HUES64 (cell line): ENCODE measurements at regions not wholly inside any gene's neighbourhood (a gene's known extent, or its start where the extent isn't known, plus 50 kb on each side); places are given as distances from the start of the nearest gene placed in this dataset.

Source experiments
- H3K27ac ChIP-seq: 2 replicates; pipeline ENCODE4 v1.7.0; 2013; ENCODE audit warnings: low read depth, low read length, inconsistent platforms
- H3K27me3 ChIP-seq: 2 replicates; pipeline ENCODE4 v1.6.1; 2013; ENCODE audit warnings: mild to moderate bottlenecking, low read length; ENCODE audit not compliant: insufficient read depth
- H3K36me3 ChIP-seq: 2 replicates; pipeline ENCODE4 v1.6.1; 2013; ENCODE audit warnings: mild to moderate bottlenecking, low read length; ENCODE audit not compliant: insufficient read depth
- H3K4me1 ChIP-seq: 2 replicates; pipeline ENCODE4 v1.6.1; 2013; ENCODE audit warnings: mild to moderate bottlenecking, low read length, moderate library complexity; ENCODE audit not compliant: insufficient read depth
- H3K4me3 ChIP-seq: 2 replicates; pipeline ENCODE4 v1.5.1; 2013; ENCODE audit warnings: mild to moderate bottlenecking, low read length, moderate library complexity
- H3K9ac ChIP-seq: 2 replicates; pipeline ENCODE4 v1.6.1; 2013; ENCODE audit warnings: mild to moderate bottlenecking, low read depth, low read length
- H3K9me3 ChIP-seq: 2 replicates; pipeline ENCODE4 v1.6.1; 2013; ENCODE audit warnings: low read depth, low read length; ENCODE audit not compliant: insufficient read depth
- WGBS: fragments of 150-250, 120-280 bp; methylation state at CpG from one replicate; pipeline ENCODE4 v1.1.7; 2013; ENCODE audit warnings: missing lambda C conversion rate; 5-methylcytosine and 5-hydroxymethylcytosine counted together

DNA sequence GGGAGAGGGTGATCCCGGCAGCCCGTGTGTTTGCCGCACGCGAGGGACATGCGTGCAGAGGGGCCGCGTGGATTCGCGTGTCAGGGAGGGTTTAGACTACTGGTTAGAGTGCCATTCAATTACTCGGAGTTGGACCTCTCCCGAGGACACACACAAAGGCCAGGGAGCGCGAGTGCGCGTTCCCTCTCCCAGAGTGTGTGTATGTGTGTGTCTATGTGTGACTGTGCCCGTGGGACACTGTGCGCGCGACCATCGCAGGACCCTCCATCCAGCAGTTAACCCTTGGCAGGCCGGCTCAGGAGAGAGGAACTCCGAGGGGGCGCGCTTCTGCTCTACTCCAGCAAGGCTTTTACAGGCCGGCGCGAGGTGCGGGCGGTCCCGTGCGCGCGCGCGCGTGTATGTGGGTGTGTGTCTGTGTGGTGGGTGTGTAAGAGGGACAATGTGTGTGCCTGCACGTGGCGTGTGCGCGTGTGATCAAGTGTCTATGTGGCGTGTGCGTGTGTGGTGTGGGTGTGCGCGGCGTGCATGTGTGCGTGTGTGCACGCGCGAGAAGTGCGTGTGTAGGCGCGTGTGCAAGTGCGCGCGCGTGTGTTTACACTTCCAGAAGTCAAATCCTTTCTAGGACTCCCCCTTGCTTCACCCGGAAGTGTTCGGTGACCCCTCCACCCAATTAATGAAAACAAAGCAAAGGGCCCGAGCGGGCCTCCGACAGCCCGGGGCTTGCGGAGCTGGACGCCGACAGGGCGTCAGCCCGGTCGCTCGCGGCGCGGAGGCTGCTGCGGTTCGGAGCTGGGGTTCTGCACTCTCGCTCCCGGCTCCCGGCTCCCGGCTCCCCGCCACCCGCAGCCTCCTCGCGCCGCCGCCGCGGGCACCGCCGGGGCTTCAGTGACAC is 75.3 kb upstream of the TBCA start:
- Histone ChIP-seq H3K9ac (no peak overlapping the region), H3K4me1 (peaks cover 39% of the 10 kb centered on the region), H3K27ac (no peak overlapping the region), H3K9me3 (no peaks in the 10 kb centered on the region), H3K4me3 (peak overlapping the region; percentile 51), H3K36me3 (no peaks in the 10 kb centered on the region), H3K27me3 (peaks cover 100% of the 10 kb centered on the region)
- WGBS, result 3% methylated on average over 89 of the region's 89 CpGs

DNA sequence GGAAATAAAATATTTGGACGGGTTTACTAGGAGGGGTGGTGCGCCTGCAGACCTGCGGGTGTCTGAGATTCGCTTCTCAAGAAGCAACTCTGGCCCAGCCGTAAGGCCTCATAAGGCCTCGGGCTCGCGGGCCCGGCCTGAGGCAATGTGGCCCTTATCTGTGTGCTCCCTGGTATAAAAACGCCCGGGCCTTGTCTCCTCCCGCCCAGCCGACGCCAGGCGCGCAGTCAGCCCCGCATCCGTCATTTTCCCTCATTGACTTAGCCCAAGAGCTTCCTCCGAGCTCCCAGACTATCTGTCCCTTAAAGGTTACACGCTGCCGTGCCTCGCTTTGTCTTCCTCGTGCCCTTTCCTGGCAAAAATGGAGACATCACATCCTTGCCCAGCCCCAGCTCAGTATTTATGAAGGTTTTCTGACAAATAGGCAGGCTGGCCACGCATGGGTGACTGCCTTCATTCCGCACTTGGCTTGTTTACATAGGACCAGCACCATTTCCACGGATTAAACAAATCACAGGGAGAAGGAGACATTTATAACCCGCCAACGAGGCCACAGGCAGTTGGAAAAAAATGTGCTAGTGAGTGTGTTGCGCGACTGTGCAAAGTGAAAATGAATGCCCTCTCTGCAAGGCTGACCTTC is 74.5 kb upstream of the TBCA start:
- Histone ChIP-seq H3K4me1 (peaks cover 43% of the 10 kb centered on the region), H3K36me3 (no peaks in the 10 kb centered on the region), H3K27ac (no peak overlapping the region), H3K9me3 (no peaks in the 10 kb centered on the region), H3K4me3 (no peak overlapping the region; the same call in 1 of the 2 replicates), H3K27me3 (peaks cover 100% of the 10 kb centered on the region), H3K9ac (no peak overlapping the region)
- WGBS, result 14% methylated on average over 30 of the region's 30 CpGs

DNA sequence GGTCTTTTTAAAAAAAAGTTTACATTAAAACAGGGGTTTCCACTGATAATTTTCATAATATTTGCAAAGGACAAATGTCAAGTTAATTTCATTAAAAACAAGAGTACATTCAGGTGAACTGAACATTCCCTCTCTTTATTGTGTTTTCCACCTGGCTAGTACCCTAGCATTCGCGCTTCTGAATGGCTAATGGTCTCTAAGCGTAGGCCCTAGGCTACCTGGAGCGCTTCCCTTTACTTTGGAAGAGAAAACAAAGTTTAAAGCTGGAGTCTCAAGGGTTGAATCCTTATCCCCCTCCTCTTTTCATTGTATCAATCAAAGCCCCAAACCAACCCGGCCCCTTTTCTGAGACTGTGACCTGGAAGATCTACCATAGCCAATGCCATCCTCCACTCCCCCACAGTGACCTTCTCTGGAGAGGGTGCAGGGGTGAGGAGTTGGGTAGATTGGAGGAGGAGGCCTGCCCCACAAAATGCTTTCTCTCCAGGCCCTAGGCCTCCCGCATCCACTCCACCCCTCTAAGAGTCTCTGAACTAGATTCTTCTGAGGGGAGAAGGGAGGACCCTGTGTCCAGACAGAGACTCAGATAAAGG is 73.3 kb upstream of the TBCA start:
- no peak overlapping the region for H3K4me3 ChIP-seq
- no peaks in the 10 kb centered on the region for H3K36me3 ChIP-seq
- H3K4me1 ChIP-seq, result peaks cover 44% of the 10 kb centered on the region
- peaks cover 100% of the 10 kb centered on the region for H3K27me3 ChIP-seq
- H3K9ac ChIP-seq, result no peak overlapping the region
- no peak overlapping the region for H3K27ac ChIP-seq
- WGBS, result 13% methylated on average over 6 of the region's 6 CpGs
- no peaks in the 10 kb centered on the region for H3K9me3 ChIP-seq

DNA sequence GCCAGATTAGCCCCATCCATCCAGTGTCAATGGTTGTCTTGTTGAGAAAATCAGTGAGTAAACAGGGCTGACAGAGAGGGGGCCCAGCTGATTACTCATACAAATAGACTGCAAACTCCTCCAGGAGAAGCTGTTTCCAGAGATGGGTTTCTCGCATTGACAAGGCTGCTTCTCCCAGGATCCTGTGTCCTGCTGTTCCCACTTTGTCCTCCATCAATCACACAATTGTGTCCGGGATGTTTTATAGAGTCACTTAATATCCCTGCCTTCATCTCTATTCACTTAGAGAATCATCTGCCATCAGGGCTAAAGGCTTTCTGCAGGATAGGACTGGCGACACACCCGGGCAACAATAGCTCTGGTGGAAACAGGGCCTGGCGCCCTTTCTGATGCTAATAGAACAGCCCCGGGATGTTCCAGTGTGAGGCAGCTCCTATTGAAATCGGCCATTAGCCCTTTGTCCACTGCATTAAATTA is 71.7 kb upstream of the TBCA start:
- Histone ChIP-seq H3K4me3 (no peak overlapping the region), H3K9me3 (no peaks in the 10 kb centered on the region), H3K4me1 (peaks cover 52% of the 10 kb centered on the region), H3K27me3 (peaks cover 100% of the 10 kb centered on the region), H3K27ac (no peak overlapping the region; the same call in 1 of the 2 replicates), H3K36me3 (no peaks in the 10 kb centered on the region), H3K9ac (no peak overlapping the region)
- WGBS, result under 1% methylated on average over 7 of the region's 7 CpGs

DNA sequence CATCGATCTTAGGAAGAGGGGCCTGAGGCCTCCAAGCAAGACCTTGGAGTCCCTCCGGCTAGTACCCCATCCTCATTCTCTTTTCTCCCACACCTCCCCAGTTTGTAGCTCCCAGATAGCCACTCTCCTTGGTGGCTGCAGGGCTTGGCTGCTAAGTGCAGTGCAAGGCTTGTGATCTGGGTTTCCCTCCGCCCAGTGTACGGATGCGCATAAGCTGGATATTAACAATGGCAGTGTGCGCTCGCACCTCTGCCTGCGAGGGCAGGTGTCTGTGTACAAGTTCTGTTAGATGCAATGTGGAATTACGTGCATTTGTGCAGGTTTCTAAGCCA is 71.0 kb upstream of the TBCA start:
- Histone ChIP-seq H3K4me1 (peaks cover 49% of the 10 kb centered on the region), H3K27ac (no peak overlapping the region), H3K9ac (no peak overlapping the region), H3K27me3 (peaks cover 100% of the 10 kb centered on the region), H3K36me3 (no peaks in the 10 kb centered on the region), H3K4me3 (no peak overlapping the region), H3K9me3 (no peaks in the 10 kb centered on the region)
- 12% methylated on average over 9 of the region's 9 CpGs for WGBS

DNA sequence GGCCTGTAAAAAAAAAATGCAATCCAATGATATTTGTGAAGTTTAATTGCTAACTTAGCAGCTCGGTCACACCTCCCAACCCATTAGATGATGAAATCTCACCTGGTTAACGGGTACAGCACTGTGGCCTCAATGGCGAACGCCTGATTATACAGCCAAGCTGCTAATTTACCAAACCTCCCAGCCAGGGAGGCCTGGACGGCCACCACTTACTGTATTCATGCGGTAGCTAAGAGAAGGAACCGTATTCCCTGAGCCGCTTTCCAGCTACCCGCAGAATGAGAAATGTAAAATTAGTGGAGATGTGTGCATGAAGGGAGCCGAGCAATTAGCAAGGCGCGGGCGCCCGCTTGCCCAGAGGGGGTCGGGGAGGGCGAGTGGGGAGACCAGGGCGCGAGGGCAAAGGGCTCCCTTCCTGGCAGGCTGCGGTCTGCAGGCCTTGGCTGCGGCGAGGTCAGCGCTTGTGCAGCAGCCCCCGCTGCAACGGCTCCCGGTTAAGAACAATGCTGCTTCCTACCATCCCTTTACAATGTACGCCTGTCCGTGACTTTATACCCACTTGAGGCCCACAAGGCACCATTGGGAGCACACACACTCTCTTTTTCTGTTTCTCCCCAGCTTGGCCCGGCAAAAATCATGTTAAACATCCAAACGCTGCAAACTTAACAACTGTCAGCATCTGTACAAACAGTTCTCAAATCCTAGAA is 70.4 kb upstream of the TBCA start:
- H3K27ac ChIP-seq, result no peak overlapping the region
- H3K9me3 ChIP-seq, result no peaks in the 10 kb centered on the region
- no peaks in the 10 kb centered on the region for H3K36me3 ChIP-seq
- peaks cover 47% of the 10 kb centered on the region for H3K4me1 ChIP-seq
- peaks cover 100% of the 10 kb centered on the region for H3K27me3 ChIP-seq
- no peak overlapping the region for H3K9ac ChIP-seq
- WGBS, result 6% methylated on average over 29 of the region's 29 CpGs
- H3K4me3 ChIP-seq, result no peak overlapping the region

DNA sequence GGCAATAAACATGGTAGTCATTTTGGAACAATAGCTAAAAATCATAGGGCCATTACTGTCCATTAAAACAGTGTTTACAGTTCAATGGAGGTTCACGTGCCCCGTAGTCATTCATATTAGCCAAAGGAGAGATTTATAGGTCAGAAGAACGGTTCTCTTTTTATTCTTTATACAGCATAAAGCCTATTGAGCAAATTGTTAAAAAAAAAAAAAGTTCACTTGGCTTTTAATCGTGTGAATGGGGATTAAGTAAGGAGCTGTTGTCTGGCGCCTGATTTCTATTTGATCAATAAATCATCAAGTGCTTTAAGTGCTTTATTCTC is 69.1 kb upstream of the TBCA start:
- WGBS, result 36% methylated on average over 3 of the region's 5 CpGs
- H3K27me3 ChIP-seq, result peaks cover 100% of the 10 kb centered on the region

DNA sequence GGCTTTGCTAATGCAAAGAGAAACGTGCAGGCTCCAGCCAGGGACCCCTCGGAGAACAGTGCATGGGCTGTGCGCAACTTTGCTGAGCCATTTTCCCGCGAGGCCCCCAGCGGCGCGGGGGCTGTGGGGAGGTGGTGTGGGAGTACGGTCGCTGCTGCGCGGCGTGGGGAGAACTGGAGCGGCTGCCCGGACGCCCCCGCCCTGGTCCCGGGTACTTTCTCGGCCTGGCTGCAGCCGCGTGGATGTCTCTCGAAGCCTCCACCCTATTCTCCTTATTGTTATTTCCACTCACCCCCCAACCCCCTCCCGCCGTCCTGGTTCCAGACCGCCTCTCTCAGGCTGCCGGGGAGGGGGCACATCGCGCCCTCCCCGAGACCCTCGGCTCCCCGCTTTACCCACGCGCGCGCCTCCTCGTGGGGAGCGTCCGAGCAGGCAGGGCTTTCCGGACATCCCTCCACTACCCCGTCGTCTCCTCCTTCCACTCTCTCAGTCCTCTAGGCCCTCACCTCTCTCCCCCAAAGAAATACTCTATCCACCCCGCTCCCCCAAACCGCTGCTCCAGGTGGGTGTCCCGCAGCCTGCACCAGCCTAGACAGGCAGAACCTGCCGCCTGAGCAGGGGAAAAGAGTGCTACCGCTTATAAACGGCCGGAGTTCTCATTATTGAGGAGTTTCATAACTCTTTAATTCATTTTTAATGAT is 68.6 kb upstream of the TBCA start:
- no peak overlapping the region for H3K27ac ChIP-seq
- peaks cover 44% of the 10 kb centered on the region for H3K4me1 ChIP-seq
- 4% methylated on average over 48 of the region's 48 CpGs for WGBS
- H3K27me3 ChIP-seq, result peaks cover 100% of the 10 kb centered on the region
- peak overlapping the region; percentile 32 for H3K4me3 ChIP-seq
- H3K9me3 ChIP-seq, result no peaks in the 10 kb centered on the region
- no peaks in the 10 kb centered on the region for H3K36me3 ChIP-seq
- H3K9ac ChIP-seq, result no peak overlapping the region

More for the DNA sequence above, 69.1 kb upstream of the TBCA start:
- peaks cover 47% of the 10 kb centered on the region for H3K4me1 ChIP-seq
- no peaks in the 10 kb centered on the region for H3K36me3 ChIP-seq
- no peak overlapping the region for H3K4me3 ChIP-seq
- no peak overlapping the region for H3K27ac ChIP-seq
- no peak overlapping the region for H3K9ac ChIP-seq
- no peaks in the 10 kb centered on the region for H3K9me3 ChIP-seq

DNA sequence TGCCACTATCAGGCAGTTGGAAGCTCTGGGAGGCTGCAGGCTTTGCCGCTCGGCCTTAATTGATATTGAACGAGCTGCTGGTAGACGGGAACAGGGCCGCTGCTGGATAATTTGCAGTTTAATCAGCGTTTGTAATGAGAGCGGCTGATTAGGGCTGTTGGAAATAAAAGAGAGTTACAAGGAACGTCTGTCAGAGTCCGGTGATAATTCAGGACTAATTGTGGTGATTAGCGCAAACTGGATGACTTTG is 68.2 kb upstream of the TBCA start:
- Histone ChIP-seq H3K9me3 (no peaks in the 10 kb centered on the region), H3K27me3 (peaks cover 100% of the 10 kb centered on the region), H3K9ac (no peak overlapping the region), H3K27ac (no peak overlapping the region), H3K36me3 (no peaks in the 10 kb centered on the region), H3K4me1 (peaks cover 39% of the 10 kb centered on the region), H3K4me3 (peak overlapping the region; percentile 32)
- under 1% methylated on average over 10 of the region's 10 CpGs for WGBS

DNA sequence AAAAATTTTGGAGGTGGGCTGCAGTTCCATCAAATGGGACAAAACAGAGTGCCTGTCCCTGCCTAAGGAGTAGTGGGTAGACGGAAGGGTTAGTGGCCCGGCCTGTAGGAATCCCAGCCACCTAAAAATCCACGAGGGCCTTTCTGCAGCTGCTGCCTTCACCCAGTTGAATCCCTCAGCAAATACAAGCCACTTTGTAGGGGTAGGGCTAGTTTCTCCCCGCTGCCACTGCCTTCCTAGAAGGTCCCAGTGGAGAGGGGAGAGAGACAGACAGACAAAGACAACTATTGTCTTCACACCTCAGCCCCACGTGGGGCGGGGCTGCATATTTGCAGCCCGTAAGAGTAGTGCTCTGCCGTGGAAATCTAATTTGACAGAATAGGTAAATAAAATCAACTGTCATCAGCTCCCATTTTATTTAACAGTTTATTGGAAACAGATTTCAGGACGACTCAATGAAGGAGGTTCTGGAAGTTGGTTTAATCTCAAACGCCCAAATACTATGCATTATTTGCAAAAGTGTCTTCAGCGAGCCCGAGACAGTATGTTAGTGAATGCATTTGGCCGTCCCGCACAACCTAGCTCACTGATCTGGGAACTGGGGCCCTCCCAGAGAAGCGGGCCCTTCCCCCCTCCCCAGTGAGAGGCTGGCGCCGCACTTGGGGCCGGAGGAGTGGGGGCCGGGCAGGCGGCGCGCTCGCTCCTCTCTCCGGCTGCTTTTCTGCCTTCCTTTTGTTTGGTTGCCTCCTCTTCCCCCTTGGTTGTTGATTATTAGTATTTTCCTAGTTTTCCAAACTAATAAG is 67.6 kb upstream of the TBCA start:
- peaks cover 100% of the 10 kb centered on the region for H3K27me3 ChIP-seq

More for the DNA sequence above, 67.6 kb upstream of the TBCA start:
- H3K9ac ChIP-seq, result no peak overlapping the region
- peaks cover 34% of the 10 kb centered on the region for H3K4me1 ChIP-seq
- H3K4me3 ChIP-seq, result peak overlapping the region; percentile 32
- no peak overlapping the region for H3K27ac ChIP-seq
- H3K36me3 ChIP-seq, result no peaks in the 10 kb centered on the region
- no peaks in the 10 kb centered on the region for H3K9me3 ChIP-seq
- WGBS, result 6% methylated on average over 18 of the region's 24 CpGs
